GM10266 (cell line): ENCODE measurements at regions not wholly inside any gene's neighbourhood (a gene's known extent, or its start where the extent isn't known, plus 50 kb on each side); places are given as distances from the start of the nearest gene placed in this dataset.

ENCODE experiments used
- DNase-seq: peaks from one replicate; pipeline ENCODE4 v3.0.0; 2012; ENCODE audit errors: extremely low spot score
- CTCF ChIP-seq: IDR thresholded peaks from 2 replicates; pipeline ENCODE4 v1.5.1; 2012; ENCODE audit warnings: mild to moderate bottlenecking, low read depth; ENCODE audit not compliant: control insufficient read depth, insufficient read depth; ENCODE audit errors: missing control alignments

- no peak for DNase-seq
- TF ChIP-seq CTCF: no peak
Measured at GRCh38 chr2:226023383-226023782, 623.9 kb downstream of the NYAP2 start.

DNA sequence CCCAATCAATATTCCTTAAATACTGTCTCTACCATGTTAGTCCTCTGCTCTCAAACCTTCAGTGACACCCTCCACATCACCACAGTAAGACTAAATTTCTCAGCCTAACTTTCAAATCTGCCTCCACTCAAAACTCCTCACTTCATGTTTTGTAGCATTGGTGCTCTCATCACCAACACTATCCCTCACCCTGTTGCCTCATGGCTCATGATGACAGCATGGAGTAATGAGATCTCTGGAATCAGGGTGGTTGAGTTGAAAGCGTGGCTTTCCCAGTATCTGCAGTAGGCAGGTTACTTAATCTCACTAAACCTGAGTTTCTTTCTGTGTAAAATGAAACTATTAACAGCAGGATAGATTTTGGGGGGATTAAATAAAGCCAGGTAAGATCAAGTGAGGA, 621.4 kb downstream of the NYAP2 start:
- TF ChIP-seq CTCF: no peak
- DNase-seq: no peak

GRCh38 chr2:226020176-226020575, 620.7 kb downstream of the NYAP2 start:
- DNase-seq: no peak
- TF ChIP-seq CTCF: no peak

- TF ChIP-seq CTCF: no peak
- DNase-seq: no peak
Measured at GRCh38 chr2:226018641-226019040, 619.1 kb downstream of the NYAP2 start.

GRCh38 chr2:226017537-226017936, 618.0 kb downstream of the NYAP2 start:
- TF ChIP-seq CTCF: no peak
- DNase-seq: no peak

DNA sequence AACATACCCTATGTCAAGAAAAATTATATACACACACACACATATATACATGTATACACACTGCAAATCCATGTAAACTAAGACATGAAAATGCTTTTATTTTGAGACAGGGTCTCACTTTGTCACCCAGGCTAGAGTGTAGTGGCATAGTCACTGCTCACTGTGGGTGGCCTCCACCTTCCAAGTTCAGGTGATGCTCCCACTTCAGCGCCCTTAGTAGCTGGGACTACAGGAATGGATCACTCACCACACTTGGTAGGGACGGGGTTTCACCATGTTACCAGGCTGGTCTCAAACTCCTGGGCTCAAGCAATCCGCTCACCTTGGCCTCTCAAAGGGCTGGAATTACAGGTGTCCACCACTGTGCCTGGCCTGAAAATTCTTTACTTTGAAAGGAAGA, 617.6 kb downstream of the NYAP2 start:
- DNase-seq: no peak
- TF ChIP-seq CTCF: no peak

DNA sequence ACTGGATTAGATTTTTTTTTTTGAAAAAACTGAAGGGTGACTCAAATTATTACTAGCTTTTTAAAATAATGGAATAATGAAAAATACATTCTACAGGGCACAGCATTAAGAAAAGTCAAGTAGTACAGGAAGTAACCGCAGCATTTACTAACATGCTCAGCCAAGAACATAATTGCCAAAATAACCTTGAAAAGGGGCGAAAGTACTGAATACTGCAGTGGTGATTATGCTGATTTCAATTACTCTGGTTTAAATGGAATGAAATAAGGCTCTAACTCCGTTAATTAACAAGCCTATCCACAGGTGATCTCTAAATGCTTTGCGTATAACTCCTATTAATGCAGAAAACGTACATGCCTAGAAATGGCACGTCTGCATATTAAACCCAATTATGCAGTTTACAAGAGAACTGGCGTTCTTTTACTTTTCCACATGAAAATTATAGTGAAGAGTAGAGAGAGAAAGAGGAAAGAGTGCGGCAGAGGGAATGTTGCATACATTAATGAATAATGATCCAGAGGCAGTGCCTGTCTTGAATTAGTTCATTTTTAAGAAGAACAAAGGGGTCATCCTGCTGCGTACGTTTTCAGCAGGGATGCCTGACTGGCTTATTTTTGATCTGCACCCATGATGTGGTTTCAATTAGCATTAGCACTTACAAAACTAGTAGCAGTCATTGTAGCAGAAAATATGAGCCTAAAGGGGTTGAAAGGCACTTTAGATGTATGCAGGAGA, 612.4 kb downstream of the NYAP2 start:
- DNase-seq: no peak
- no peak for TF ChIP-seq CTCF
